Liver (tissue), 8 donors: ENCODE measurements at regions not wholly inside any gene's neighbourhood (a gene's known extent, or its start where the extent isn't known, plus 50 kb on each side); places are given as distances from the start of the nearest gene placed in this dataset.
"Not testable (repeated sequence)": the region's sequence is repeated elsewhere in the genome, so short reads cannot be mapped to it uniquely, and the experiment has no call there.

ENCODE experiments used
- DNase-seq: peaks from one replicate; pipeline ENCODE4 v3.0.0-alpha.2; 2017; ENCODE audit warnings: low spot score
- H3K27ac ChIP-seq, 2 donors: one replicate each; pipeline ENCODE4 v1.7.0; 2013; ENCODE audit warnings: inconsistent platforms in 2 of 2, low read length in 2 of 2, control low read depth in 1 of 2, low read depth in 1 of 2, mild to moderate bottlenecking in 1 of 2
- H3K27me3 ChIP-seq, 4 donors: one replicate each; pipeline versions ENCODE4 v1.6.1 to v1.7.0; 2013; ENCODE audit warnings: low read length in 3 of 4, inconsistent platforms in 1 of 4, mild to moderate bottlenecking in 1 of 4, moderate library complexity in 1 of 4; ENCODE audit not compliant: control insufficient read depth in 4 of 4, insufficient read depth in 4 of 4
- H3K36me3 ChIP-seq, 4 donors: one replicate each; pipeline versions ENCODE4 v1.6.1 to v1.7.0; 2013; ENCODE audit warnings: low read length in 3 of 4, mild to moderate bottlenecking in 3 of 4, low read depth in 1 of 4, moderate library complexity in 1 of 4; ENCODE audit not compliant: control insufficient read depth in 4 of 4, insufficient read depth in 3 of 4
- H3K4me1 ChIP-seq, 4 donors: one replicate each; pipeline versions ENCODE4 v1.6.1 to v1.7.0; 2013; ENCODE audit warnings: low read length in 3 of 4, mild to moderate bottlenecking in 3 of 4, moderate library complexity in 1 of 4; ENCODE audit not compliant: control insufficient read depth in 4 of 4, insufficient read depth in 4 of 4
- H3K4me3 ChIP-seq, 3 donors: one replicate each; pipeline versions ENCODE4 v1.6.1 to v1.7.0; 2013; ENCODE audit warnings: low read length in 3 of 3, control low read depth in 1 of 3, low read depth in 1 of 3, mild to moderate bottlenecking in 1 of 3
- H3K9ac ChIP-seq, 2 donors: one replicate each; pipeline ENCODE4 v1.7.0; 2013; ENCODE audit warnings: low read length in 2 of 2, mild to moderate bottlenecking in 2 of 2, moderate library complexity in 2 of 2, control low read depth in 1 of 2, low read depth in 1 of 2
- H3K9me3 ChIP-seq, 4 donors: one replicate each; pipeline versions ENCODE4 v1.6.1 to v1.7.0; 2013; ENCODE audit warnings: low read length in 3 of 4; ENCODE audit not compliant: control insufficient read depth in 4 of 4
- EGR1 ChIP-seq, 2 donors: IDR thresholded peaks; 2 replicates each; pipeline ENCODE4 v1.6.1; 2016 to 2018; ENCODE audit warnings: antibody characterized with exemption in 2 of 2, low read depth in 2 of 2
- FOXA1 ChIP-seq: IDR thresholded peaks from 2 replicates; pipeline ENCODE4 v1.6.1; 2016; ENCODE audit warnings: antibody characterized with exemption
- FOXA2 ChIP-seq: IDR thresholded peaks from 2 replicates; pipeline ENCODE4 v1.6.1; 2016; ENCODE audit warnings: antibody characterized with exemption
- GABPA ChIP-seq, 2 donors: IDR thresholded peaks in 1 of 2; conservative IDR thresholded peaks in 1 of 2; 2 replicates each; pipeline ENCODE4 v1.6.1; 2016; ENCODE audit warnings: antibody characterized with exemption in 2 of 2, mild to moderate bottlenecking in 1 of 2, moderate library complexity in 1 of 2
- HNF4A ChIP-seq, 2 donors: conservative IDR thresholded peaks; 2 replicates each; pipeline ENCODE4 v1.6.1; 2016; ENCODE audit warnings: antibody characterized with exemption in 2 of 2, mild to moderate bottlenecking in 2 of 2
- HNF4G ChIP-seq: IDR thresholded peaks from 2 replicates; pipeline ENCODE4 v1.6.1; 2016; ENCODE audit warnings: antibody characterized with exemption
- JUND ChIP-seq, 2 donors: IDR thresholded peaks; 2 replicates each; pipeline ENCODE4 v1.6.1; 2016; ENCODE audit warnings: antibody characterized with exemption in 2 of 2
- NR2F2 ChIP-seq: IDR thresholded peaks from 2 replicates; pipeline ENCODE4 v1.6.1; 2016; ENCODE audit warnings: antibody characterized with exemption
- RAD21 ChIP-seq, 2 donors: IDR thresholded peaks; 2 replicates each; pipeline ENCODE4 v1.6.1; 2016; ENCODE audit warnings: antibody characterized with exemption in 2 of 2, mild to moderate bottlenecking in 2 of 2
- RXRA ChIP-seq, 2 donors: IDR thresholded peaks; 2 replicates each; pipeline ENCODE4 v1.6.1; 2017 to 2018; ENCODE audit warnings: antibody characterized with exemption in 2 of 2, mild to moderate bottlenecking in 1 of 2
- SP1 ChIP-seq: IDR thresholded peaks from 2 replicates; pipeline ENCODE4 v1.6.1; 2018; ENCODE audit warnings: antibody characterized with exemption, mild to moderate bottlenecking
- TAF1 ChIP-seq: conservative IDR thresholded peaks from 2 replicates; pipeline ENCODE4 v1.6.1; 2016; ENCODE audit warnings: antibody characterized with exemption, mild to moderate bottlenecking
- YY1 ChIP-seq: IDR thresholded peaks from 2 replicates; pipeline ENCODE4 v1.6.1; 2016; ENCODE audit warnings: antibody characterized with exemption, mild to moderate bottlenecking
- WGBS: extraction: QIAGEN DNeasy Blood & Tissue Kit; methylation state at CpG from one replicate; pipeline ENCODE4 v1.1.7; 2013; 5-methylcytosine and 5-hydroxymethylcytosine counted together
- TF ChIP-seq, protein P1 (sequence below): IDR thresholded peaks from 2 replicates; pipeline ENCODE4 v1.6.1; 2016; ENCODE audit warnings: antibody characterized with exemption, mild to moderate bottlenecking
- TF ChIP-seq, protein P2 (sequence below): IDR thresholded peaks from 2 replicates; pipeline ENCODE4 v1.6.1; 2016; ENCODE audit warnings: antibody characterized with exemption
- TF ChIP-seq, protein P3 (sequence below): IDR thresholded peaks from 2 replicates; pipeline ENCODE4 v1.6.1; 2016; ENCODE audit warnings: antibody characterized with exemption
- TF ChIP-seq, protein P4 (sequence below): fragments of 150-350 bp; IDR thresholded peaks from 2 replicates; pipeline ENCODE4 v1.5.1; 2017; ENCODE audit warnings: improper control_type of control experiment, low read depth, low read length; ENCODE audit not compliant: missing input control
- TF ChIP-seq, protein P5 (sequence below): IDR thresholded peaks from 2 replicates; pipeline ENCODE4 v1.6.1; 2016; ENCODE audit warnings: antibody characterized with exemption
- donor health status: healthy.
- donor health status: healthy.
- donor health status: healthy.
- donor health status: healthy.
- donor health status: healthy.

DNA sequence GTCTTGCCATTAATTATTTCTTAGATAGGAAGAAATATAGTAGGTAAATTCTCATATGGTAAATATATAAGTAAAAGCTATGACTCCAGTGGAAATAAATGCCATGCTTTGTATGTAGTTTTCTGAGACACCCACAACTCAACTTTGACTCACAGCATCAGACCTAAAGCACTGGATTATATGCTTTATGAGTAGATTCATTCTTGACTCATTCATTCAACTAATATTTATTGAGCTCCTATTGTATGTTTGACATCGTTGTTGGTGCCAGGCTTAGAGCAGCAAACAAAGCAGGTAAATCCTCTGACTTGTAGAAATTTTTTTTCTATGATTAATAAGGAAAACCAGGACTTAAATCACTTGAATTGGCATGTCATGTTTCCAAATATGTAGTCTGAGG is 211.4 kb downstream of the PTPRC start (continued):
- TF ChIP-seq, protein P1, sequence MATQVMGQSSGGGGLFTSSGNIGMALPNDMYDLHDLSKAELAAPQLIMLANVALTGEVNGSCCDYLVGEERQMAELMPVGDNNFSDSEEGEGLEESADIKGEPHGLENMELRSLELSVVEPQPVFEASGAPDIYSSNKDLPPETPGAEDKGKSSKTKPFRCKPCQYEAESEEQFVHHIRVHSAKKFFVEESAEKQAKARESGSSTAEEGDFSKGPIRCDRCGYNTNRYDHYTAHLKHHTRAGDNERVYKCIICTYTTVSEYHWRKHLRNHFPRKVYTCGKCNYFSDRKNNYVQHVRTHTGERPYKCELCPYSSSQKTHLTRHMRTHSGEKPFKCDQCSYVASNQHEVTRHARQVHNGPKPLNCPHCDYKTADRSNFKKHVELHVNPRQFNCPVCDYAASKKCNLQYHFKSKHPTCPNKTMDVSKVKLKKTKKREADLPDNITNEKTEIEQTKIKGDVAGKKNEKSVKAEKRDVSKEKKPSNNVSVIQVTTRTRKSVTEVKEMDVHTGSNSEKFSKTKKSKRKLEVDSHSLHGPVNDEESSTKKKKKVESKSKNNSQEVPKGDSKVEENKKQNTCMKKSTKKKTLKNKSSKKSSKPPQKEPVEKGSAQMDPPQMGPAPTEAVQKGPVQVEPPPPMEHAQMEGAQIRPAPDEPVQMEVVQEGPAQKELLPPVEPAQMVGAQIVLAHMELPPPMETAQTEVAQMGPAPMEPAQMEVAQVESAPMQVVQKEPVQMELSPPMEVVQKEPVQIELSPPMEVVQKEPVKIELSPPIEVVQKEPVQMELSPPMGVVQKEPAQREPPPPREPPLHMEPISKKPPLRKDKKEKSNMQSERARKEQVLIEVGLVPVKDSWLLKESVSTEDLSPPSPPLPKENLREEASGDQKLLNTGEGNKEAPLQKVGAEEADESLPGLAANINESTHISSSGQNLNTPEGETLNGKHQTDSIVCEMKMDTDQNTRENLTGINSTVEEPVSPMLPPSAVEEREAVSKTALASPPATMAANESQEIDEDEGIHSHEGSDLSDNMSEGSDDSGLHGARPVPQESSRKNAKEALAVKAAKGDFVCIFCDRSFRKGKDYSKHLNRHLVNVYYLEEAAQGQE, result no peak
- TF ChIP-seq JUND (IDR thresholded peaks at IDR 0.05) (no peak), FOXA1 (no peak)
- TF ChIP-seq, protein P2, sequence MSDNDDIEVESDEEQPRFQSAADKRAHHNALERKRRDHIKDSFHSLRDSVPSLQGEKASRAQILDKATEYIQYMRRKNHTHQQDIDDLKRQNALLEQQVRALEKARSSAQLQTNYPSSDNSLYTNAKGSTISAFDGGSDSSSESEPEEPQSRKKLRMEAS, result no peak

DNA sequence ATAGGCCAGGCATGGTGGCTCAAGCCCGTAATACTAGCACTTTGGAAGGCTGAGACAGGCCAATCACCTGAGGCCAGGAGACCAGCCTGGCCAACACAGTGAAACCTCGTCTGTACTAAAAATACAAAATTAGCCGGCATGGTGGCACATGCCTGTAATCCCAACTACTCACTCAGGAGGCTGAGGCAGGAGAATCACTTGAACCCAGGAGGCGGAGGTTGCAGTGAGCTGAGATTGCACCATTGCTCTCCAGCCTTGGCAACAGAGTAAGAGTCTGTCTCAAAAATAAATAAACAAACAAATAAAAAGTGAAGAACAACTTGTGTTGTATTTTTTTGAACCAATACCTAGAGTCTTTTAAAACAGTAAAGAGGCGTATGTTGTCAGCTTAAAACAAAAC is 212.1 kb downstream of the PTPRC start:
- H3K36me3 ChIP-seq, H3K4me1 ChIP-seq, H3K4me3 ChIP-seq, H3K9ac ChIP-seq, H3K27me3 ChIP-seq, H3K9me3 ChIP-seq, H3K27ac ChIP-seq, DNase-seq: not testable (repeated sequence)
- 93% methylated on average over 5 of the region's 5 CpGs for WGBS

DNA sequence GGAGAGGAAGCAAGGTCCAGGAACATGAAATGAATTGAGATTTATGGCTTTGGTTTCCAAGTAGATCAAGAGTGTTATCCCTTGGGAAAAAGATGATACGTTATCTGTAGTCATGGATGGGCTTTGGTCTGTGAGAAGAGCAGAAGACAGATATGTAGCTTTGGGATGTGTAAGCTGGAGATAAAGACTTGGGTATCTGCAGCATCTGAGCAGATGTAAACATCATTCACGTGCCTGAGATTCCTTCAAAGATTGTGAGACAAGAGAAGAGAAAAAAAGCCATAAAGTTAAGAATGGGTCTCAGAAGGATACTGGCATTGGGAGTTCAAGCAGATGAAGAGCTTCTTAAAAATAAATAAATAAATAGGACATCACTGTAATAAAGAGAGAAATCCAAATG is 217.8 kb downstream of the PTPRC start:
- Histone ChIP-seq H3K27ac (no peak overlapping the region), H3K27me3 (no peaks in the 10 kb centered on the region), H3K36me3 (no peaks in the 10 kb centered on the region), H3K9me3 (no peaks in the 10 kb centered on the region), H3K9ac (no peak overlapping the region), H3K4me1 (no peaks in the 10 kb centered on the region), H3K4me3 (no peak overlapping the region)
- DNase-seq, result no peak
- TF ChIP-seq FOXA1 (no peak), RAD21 (IDR thresholded peaks at IDR 0.05) (no peak), TAF1 (no peak), SP1 (no peak), YY1 (no peak), NR2F2 (no peak), FOXA2 (no peak), JUND (IDR thresholded peaks at IDR 0.05) (no peak), EGR1 (IDR thresholded peaks at IDR 0.05; ENCODE audit: low read depth in 2 of 2) (no peak), HNF4A (conservative IDR thresholded peaks at IDR 0.05) (no peak), GABPA (IDR thresholded peaks at IDR 0.05 in 1 of 2, conservative IDR thresholded peaks at IDR 0.05 in 1 of 2) (no peak), RXRA (IDR thresholded peaks at IDR 0.05) (no peak), HNF4G (no peak)
- TF ChIP-seq, protein P2, result no peak
- TF ChIP-seq, protein P1, result no peak
- TF ChIP-seq, protein P3, sequence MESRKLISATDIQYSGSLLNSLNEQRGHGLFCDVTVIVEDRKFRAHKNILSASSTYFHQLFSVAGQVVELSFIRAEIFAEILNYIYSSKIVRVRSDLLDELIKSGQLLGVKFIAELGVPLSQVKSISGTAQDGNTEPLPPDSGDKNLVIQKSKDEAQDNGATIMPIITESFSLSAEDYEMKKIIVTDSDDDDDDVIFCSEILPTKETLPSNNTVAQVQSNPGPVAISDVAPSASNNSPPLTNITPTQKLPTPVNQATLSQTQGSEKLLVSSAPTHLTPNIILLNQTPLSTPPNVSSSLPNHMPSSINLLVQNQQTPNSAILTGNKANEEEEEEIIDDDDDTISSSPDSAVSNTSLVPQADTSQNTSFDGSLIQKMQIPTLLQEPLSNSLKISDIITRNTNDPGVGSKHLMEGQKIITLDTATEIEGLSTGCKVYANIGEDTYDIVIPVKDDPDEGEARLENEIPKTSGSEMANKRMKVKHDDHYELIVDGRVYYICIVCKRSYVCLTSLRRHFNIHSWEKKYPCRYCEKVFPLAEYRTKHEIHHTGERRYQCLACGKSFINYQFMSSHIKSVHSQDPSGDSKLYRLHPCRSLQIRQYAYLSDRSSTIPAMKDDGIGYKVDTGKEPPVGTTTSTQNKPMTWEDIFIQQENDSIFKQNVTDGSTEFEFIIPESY, result no peak
- TF ChIP-seq, protein P4, sequence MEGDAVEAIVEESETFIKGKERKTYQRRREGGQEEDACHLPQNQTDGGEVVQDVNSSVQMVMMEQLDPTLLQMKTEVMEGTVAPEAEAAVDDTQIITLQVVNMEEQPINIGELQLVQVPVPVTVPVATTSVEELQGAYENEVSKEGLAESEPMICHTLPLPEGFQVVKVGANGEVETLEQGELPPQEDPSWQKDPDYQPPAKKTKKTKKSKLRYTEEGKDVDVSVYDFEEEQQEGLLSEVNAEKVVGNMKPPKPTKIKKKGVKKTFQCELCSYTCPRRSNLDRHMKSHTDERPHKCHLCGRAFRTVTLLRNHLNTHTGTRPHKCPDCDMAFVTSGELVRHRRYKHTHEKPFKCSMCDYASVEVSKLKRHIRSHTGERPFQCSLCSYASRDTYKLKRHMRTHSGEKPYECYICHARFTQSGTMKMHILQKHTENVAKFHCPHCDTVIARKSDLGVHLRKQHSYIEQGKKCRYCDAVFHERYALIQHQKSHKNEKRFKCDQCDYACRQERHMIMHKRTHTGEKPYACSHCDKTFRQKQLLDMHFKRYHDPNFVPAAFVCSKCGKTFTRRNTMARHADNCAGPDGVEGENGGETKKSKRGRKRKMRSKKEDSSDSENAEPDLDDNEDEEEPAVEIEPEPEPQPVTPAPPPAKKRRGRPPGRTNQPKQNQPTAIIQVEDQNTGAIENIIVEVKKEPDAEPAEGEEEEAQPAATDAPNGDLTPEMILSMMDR, result no peak
- TF ChIP-seq, protein P5, sequence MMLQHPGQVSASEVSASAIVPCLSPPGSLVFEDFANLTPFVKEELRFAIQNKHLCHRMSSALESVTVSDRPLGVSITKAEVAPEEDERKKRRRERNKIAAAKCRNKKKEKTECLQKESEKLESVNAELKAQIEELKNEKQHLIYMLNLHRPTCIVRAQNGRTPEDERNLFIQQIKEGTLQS, result no peak
- 68% methylated on average over 2 of the region's 2 CpGs for WGBS
